Ovary (tissue), 7 donors: ENCODE measurements at regions not wholly inside any gene's neighbourhood (a gene's known extent, or its start where the extent isn't known, plus 50 kb on each side); places are given as distances from the start of the nearest gene placed in this dataset.

Source experiments
- DNase-seq, 5 donors: peaks; one replicate each; pipeline ENCODE4 v3.0.0-alpha.2; 2019 to 2020
- H3K27ac ChIP-seq, 2 donors: fragments of 200-600 bp; one replicate each; pipeline versions ENCODE4 v1.5.1 to v1.8.0; 2019 to 2022
- H3K27me3 ChIP-seq: fragments of 200-600 bp; one replicate; pipeline ENCODE4 v1.8.0; 2022
- H3K36me3 ChIP-seq: fragments of 200-600 bp; sonication (generic); one replicate; pipeline ENCODE4 v1.5.1; 2019
- H3K4me1 ChIP-seq: one replicate; pipeline ENCODE4 v1.8.1; 2013; ENCODE audit warnings: mild to moderate bottlenecking, moderate library complexity; ENCODE audit not compliant: insufficient read depth
- H3K4me3 ChIP-seq: fragments of 200-600 bp; sonication (generic); one replicate; pipeline ENCODE4 v1.5.1; 2017
- H3K9me3 ChIP-seq, 2 donors: fragments of 200-600 bp in 1 of 2; sonication (generic) in 1 of 2; one replicate each; pipeline versions ENCODE4 v1.5.1 to v1.8.1; 2013 to 2019; ENCODE audit warnings: mild to moderate bottlenecking in 1 of 2, moderate library complexity in 1 of 2
- CTCF ChIP-seq, 3 donors: fragments of 450-650 bp in 2 of 3; fragments of 200-600 bp in 1 of 3; IDR thresholded peaks; one replicate each; pipeline versions ENCODE4 v1.5.1 to v1.8.0; 2016 to 2022; ENCODE audit warnings: antibody characterized with exemption in 3 of 3, mild to moderate bottlenecking in 1 of 3
- EP300 ChIP-seq: sonication (generic); formaldehyde crosslinking; IDR thresholded peaks from one replicate; pipeline ENCODE4 v1.6.1; 2017; ENCODE audit warnings: antibody characterized with exemption
- POLR2A ChIP-seq: fragments of 450-650 bp; IDR thresholded peaks from one replicate; pipeline ENCODE4 v1.6.1; 2017; ENCODE audit warnings: antibody characterized with exemption, mild to moderate bottlenecking, moderate library complexity
- WGBS, 3 donors: extraction: QIAGEN DNeasy Blood & Tissue Kit in 1 of 3; methylation state at CpG; one replicate each; pipeline versions ENCODE4 v1.1.5 to v1.1.7; 2013 to 2017; 5-methylcytosine and 5-hydroxymethylcytosine counted together
- intact Hi-C, 4 donors: fragments of 100-400 bp; cut with DNase I; formaldehyde crosslinking; loops; one replicate each; pipeline versions ENCODE4 v1.11.0 to v1.15.1; 2022 to 2023
- donor health status: DM: no; HTN: no; CAD: no; lungs with moderate emphysema.
- donor health status: DM: no; HTN: no; CAD: no.
- donor health status: Bipolar disorder and iron deficiency.
- donor health status: DM: no; HTN: no; CAD: no.
- donor health status: DM: yes; HTN: yes; CAD: no.

- Histone ChIP-seq H3K27ac (no peak overlapping the region), H3K36me3 (no peaks in the 10 kb centered on the region), H3K4me3 (no peak overlapping the region), H3K27me3 (no peaks in the 10 kb centered on the region), H3K9me3 (no peaks in the 10 kb centered on the region), H3K4me1 (no peaks in the 10 kb centered on the region)
- intact Hi-C loops = no loop called here
- 22 to 46% (median 33%) methylated on average over 4 of the region's 4 CpGs for WGBS, 3 donors
- TF ChIP-seq EP300 (no peak), POLR2A (no peak), CTCF (IDR thresholded peaks at IDR 0.05) (no peak)
- no peak for DNase-seq
Observed at GRCh38 chr6:68114463-68115047, 520.5 kb upstream of the ADGRB3 start.

GRCh38 chr6:68108233-68108835, 526.7 kb upstream of the ADGRB3 start:
- no peaks in the 10 kb centered on the region for H3K9me3 ChIP-seq
- DNase-seq = no peak
- H3K27ac ChIP-seq = no peak overlapping the region
- no peak overlapping the region for H3K4me3 ChIP-seq
- 67 to 78% (median 70%) methylated on average over 2 of the region's 2 CpGs for WGBS, 3 donors
- intact Hi-C loops = no loop called here
- TF ChIP-seq POLR2A (no peak), CTCF (IDR thresholded peaks at IDR 0.05) (no peak), EP300 (no peak)
- H3K36me3 ChIP-seq = no peaks in the 10 kb centered on the region
- H3K4me1 ChIP-seq = no peaks in the 10 kb centered on the region
- no peaks in the 10 kb centered on the region for H3K27me3 ChIP-seq

GRCh38 chr6:68094070-68094469, 541.0 kb upstream of the ADGRB3 start:
- H3K36me3 ChIP-seq = no peaks in the 10 kb centered on the region
- intact Hi-C loops = no loop called here

GRCh38 chr6:68087399-68088133, 547.5 kb upstream of the ADGRB3 start:
- no peak overlapping the region for H3K4me3 ChIP-seq
- no peaks in the 10 kb centered on the region for H3K9me3 ChIP-seq
- TF ChIP-seq POLR2A = no peak
- no peak for TF ChIP-seq EP300
- TF ChIP-seq CTCF (IDR thresholded peaks at IDR 0.05) = no peak
- H3K27ac ChIP-seq = no peak overlapping the region
- H3K4me1 ChIP-seq = no peaks in the 10 kb centered on the region
- WGBS, 3 donors = 84 to 93% (median 93%) methylated on average over 1 of the region's 1 CpG
- no peaks in the 10 kb centered on the region for H3K36me3 ChIP-seq
- intact Hi-C loops = no loop called here
- DNase-seq = no peak
- no peaks in the 10 kb centered on the region for H3K27me3 ChIP-seq

More at GRCh38 chr6:68094070-68094469, 541.0 kb upstream of the ADGRB3 start:
- H3K9me3 ChIP-seq = no peaks in the 10 kb centered on the region
- no peaks in the 10 kb centered on the region for H3K4me1 ChIP-seq
- no peaks in the 10 kb centered on the region for H3K27me3 ChIP-seq
- no peak overlapping the region for H3K4me3 ChIP-seq
- no peak overlapping the region for H3K27ac ChIP-seq
- no peak for TF ChIP-seq CTCF (IDR thresholded peaks at IDR 0.05)
- no peak for TF ChIP-seq POLR2A
- no peak for TF ChIP-seq EP300
- no peak for DNase-seq
